Epithelial cell of esophagus (primary cell): ENCODE measurements at regions not wholly inside any gene's neighbourhood (a gene's known extent, or its start where the extent isn't known, plus 50 kb on each side); places are given as distances from the start of the nearest gene placed in this dataset.
A peak's percentile ranks its signal among the peaks of the same experiment; 100 is the strongest.

ENCODE experiments used
- DNase-seq: peaks from one replicate; pipeline ENCODE4 v3.0.0; 2010; ENCODE audit warnings: low read depth
- H3K4me3 ChIP-seq: 2 replicates; pipeline ENCODE4 v1.5.1; 2011; ENCODE audit warnings: mild to moderate bottlenecking, low read length, control low read depth
- TF ChIP-seq, protein P1 (sequence below): IDR thresholded peaks from 2 replicates; pipeline ENCODE4 v1.5.1; 2011; ENCODE audit warnings: low read depth, mild to moderate bottlenecking, low read length, control low read depth, inconsistent platforms; ENCODE audit not compliant: insufficient read depth; ENCODE audit errors: missing control alignments

DNA sequence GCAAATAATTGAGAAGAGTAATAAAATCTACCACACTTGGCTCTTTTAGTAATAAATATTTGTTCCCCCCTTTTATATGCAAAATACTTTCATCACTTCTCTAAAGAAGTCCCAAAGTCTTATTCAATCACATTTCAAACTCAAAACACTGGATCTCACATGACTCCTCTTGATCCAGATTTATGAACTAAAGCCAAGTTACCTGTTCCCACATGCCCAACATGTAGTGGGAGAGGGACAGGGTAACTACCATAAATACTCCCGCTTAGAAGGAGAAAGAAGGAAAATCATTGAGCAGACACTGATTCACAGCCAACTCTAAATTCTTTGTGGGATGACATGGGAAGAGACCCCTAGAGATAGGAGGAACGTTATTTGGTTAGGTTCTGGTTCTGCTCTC is 64.9 kb upstream of the PMFBP1 start:
- TF ChIP-seq, protein P1, sequence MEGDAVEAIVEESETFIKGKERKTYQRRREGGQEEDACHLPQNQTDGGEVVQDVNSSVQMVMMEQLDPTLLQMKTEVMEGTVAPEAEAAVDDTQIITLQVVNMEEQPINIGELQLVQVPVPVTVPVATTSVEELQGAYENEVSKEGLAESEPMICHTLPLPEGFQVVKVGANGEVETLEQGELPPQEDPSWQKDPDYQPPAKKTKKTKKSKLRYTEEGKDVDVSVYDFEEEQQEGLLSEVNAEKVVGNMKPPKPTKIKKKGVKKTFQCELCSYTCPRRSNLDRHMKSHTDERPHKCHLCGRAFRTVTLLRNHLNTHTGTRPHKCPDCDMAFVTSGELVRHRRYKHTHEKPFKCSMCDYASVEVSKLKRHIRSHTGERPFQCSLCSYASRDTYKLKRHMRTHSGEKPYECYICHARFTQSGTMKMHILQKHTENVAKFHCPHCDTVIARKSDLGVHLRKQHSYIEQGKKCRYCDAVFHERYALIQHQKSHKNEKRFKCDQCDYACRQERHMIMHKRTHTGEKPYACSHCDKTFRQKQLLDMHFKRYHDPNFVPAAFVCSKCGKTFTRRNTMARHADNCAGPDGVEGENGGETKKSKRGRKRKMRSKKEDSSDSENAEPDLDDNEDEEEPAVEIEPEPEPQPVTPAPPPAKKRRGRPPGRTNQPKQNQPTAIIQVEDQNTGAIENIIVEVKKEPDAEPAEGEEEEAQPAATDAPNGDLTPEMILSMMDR, result no peak

DNA sequence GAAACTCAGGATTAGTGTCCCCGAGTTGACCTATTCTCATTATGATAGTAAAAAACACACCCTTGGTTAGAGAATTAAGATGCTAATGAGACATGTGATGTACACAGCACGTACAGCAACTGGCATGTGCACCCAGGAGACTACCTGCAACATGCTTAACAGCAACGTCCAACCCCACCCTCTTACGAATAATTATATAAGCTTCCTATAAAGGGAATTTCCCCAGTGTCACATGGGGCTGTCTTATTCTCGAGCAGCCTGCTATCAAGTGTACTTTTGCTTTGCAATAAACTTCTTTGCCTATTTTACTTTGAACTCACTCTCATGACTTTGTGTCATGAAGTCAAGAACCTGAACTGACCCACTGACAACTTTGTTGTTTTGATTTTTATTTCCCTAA is 62.4 kb upstream of the PMFBP1 start:
- TF ChIP-seq, protein P1, result no peak
- DNase-seq, result no peak
- H3K4me3 ChIP-seq, result no peak overlapping the region

More for the DNA sequence above, 64.9 kb upstream of the PMFBP1 start:
- H3K4me3 ChIP-seq, result no peak overlapping the region
- peak; percentile 68 for DNase-seq

DNA sequence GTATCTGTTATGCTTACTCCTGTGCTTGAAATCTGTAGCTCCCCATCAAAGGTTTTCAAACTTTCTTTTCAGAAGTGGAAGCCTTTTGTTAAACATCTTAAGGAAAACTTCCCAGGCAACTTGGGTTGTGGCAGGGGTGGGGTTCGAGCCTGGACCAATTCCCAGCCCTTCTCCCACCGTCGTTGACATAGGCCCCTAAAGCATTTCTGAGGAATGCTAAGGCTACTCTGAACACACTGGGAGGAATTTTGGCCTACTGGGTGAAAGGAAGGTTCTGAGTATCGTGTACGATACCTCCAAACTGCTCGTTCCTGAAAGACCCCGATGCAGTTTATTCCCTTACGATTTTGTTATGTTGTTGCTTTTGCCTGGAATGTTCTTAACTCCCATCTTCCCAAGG is 56.1 kb upstream of the PMFBP1 start:
- TF ChIP-seq, protein P1, result no peak
- no peak for DNase-seq
- H3K4me3 ChIP-seq, result no peak overlapping the region

DNA sequence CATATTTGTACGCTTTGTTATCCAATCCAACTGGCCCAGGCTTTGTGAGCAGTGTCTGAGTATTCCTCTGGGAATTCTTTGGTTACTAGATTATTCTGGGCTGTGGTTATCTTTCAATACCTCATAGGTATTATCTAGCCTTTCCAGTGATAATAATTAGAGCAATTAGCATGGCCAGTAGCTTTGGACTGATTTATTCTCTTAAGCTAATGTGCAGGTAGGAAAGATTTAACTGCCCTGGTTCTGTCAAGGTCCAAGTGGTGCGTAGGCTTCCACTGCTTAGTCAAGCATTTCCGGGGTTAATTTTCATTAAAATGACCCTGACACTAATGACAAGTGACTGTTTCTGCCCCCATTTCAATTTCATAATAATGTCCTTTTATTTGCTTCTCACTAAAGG is 54.2 kb upstream of the PMFBP1 start:
- no peak overlapping the region for H3K4me3 ChIP-seq
- TF ChIP-seq, protein P1, result no peak
- no peak for DNase-seq

DNA sequence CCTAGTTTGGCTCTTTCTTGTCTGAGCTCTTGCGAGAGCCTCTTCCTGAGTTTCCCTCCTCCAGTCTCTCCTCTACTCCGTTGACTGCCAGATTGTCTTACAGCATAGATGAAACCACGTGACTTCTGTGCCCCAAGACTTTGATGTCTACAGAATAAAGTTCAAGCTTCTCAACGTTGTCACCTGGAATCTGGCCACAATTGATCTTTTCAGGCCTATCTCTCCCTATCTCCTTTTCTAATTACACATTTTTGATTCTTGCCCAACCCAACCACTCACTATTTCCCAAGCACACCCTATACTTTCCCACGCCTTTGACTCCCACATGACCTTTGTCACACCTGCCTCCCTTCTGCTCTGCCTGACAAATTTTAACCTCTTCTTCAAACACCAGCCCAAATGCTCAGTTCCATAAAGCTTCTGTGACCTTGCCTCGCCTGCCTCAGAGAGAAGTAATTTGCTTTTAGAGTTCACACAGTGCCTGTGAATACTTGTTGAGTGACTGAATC is 52.4 kb upstream of the PMFBP1 start:
- peak; percentile 45 for DNase-seq
- TF ChIP-seq, protein P1, result no peak
- no peak overlapping the region for H3K4me3 ChIP-seq

DNA sequence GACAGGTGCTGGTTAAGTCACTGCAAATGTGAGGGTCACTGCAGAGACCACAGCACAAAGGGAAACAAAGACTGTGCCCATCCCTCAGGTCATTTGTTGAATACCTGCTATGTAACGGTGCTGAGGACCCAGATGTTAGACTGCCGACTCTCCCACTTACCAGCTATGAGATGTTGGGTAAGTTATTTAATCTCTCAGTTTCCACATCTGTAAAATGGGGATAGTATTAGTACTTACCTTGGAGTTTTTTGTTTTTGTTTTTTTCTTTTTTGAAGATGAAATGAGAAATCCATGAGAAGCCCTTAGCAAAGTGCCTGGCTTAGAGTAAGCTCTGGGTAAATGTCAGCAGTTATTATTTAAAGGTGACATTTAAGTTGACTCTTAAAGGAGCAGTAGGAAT is 50.5 kb upstream of the PMFBP1 start:
- no peak for DNase-seq
- TF ChIP-seq, protein P1, result no peak
- no peak overlapping the region for H3K4me3 ChIP-seq
